ENCODE measurements at regions not wholly inside any gene's neighbourhood (a gene's known extent, or its start where the extent isn't known, plus 50 kb on each side); places are given as distances from the start of the nearest gene placed in this dataset.
"Not testable (repeated sequence)": the region's sequence is repeated elsewhere in the genome, so short reads cannot be mapped to it uniquely, and the experiment has no call there.

DNA sequence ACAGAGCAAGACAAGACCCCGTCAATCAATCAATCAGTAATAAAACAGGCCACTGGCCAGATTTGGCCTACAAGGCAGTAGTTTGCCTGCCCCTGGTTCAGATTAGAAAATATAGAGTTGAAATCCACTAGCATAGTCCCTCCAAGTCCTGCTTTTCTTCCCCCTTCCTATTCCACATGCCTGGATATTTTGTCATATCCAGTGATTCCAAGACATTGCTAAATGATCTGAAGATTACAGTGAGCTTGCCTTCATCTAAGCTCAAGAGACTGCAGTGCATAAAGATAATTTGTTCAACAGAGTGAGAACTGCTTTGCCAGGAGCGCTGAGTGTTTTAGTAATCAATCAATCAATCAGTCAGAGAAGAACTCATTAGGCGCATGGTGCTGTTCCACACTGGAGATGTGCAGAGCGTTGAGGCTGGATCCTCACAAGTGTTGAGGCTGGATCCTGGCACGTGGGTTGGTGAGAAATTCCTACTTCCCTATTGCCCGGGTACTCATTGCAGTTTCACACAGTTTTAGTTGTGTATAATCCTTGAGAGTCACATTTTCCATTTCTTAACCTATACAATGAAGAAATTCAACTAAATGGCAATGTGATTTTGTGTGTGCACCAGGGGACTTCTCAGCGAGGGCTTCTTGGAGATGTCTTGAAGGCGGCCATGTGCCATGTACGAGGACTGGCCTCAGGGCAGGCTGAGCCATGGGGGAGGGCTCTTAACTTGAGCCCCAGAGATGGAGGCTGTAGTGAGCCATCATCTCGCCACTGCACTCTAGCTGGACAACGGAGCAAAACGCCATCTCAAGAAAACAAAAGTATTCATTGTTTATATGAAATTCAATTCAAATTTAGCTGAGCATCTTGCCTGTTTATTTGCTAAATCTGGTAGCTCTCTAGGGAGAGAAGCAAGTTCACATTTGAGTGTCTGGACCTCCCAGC, 76.3 kb downstream of the TOMM20 start:
- TF ChIP-seq, protein P1, sequence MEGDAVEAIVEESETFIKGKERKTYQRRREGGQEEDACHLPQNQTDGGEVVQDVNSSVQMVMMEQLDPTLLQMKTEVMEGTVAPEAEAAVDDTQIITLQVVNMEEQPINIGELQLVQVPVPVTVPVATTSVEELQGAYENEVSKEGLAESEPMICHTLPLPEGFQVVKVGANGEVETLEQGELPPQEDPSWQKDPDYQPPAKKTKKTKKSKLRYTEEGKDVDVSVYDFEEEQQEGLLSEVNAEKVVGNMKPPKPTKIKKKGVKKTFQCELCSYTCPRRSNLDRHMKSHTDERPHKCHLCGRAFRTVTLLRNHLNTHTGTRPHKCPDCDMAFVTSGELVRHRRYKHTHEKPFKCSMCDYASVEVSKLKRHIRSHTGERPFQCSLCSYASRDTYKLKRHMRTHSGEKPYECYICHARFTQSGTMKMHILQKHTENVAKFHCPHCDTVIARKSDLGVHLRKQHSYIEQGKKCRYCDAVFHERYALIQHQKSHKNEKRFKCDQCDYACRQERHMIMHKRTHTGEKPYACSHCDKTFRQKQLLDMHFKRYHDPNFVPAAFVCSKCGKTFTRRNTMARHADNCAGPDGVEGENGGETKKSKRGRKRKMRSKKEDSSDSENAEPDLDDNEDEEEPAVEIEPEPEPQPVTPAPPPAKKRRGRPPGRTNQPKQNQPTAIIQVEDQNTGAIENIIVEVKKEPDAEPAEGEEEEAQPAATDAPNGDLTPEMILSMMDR (conservative IDR thresholded peaks at IDR 0.05; ENCODE audit: low read depth, low read length), result no peak
- no peak for DNase-seq (ENCODE audit: low read depth)
- H3K4me3 ChIP-seq (ENCODE audit: low read length), result no peak overlapping the region

DNA sequence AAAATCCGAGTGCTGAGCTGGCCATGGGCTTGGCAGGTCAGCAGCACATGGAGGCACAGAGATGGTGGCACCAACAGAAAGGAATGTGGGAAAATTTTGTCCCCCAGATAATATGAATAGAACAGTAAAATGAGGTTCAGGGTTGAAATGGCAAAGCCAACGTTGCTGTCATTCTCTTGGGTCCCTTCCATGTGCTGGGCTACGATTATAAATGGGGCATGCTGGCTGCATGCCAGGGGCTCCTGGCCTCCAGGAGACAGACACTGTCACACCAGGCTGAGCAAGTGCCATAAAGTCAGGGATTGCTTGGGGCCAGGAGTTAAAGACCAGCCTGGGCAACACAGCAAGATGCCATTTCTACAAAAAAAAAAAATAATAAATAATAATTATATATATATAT, 77.1 kb downstream of the TOMM20 start:
- no peak for DNase-seq (ENCODE audit: low read depth)
- TF ChIP-seq, protein P1 (conservative IDR thresholded peaks at IDR 0.05; ENCODE audit: low read depth, low read length), result no peak
- H3K4me3 ChIP-seq (ENCODE audit: low read length), result no peak overlapping the region

DNA sequence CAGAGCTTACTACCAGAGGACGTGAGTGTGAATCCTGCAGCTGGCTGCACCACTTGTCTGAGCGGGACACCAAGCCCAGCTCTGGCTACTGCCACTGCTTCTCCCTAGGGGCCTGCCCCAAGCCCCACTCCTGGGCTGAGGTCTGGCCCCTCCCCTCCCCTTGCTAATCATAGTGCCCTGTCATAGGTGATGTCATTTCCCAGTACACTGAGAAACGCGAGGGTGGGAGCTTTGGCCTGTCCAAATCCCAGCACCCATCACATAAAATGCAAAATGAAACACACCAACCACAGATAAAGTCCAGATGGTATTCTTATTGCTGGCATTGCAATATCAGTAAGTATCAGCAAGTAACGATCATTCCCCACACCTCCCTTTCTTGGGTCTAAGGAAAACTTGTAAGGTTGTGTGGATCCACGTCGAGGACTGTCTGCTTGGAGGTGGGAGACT, 77.7 kb downstream of the TOMM20 start:
- TF ChIP-seq, protein P1 (conservative IDR thresholded peaks at IDR 0.05; ENCODE audit: low read depth, low read length), result no peak
- DNase-seq (ENCODE audit: low read depth), result no peak
- H3K4me3 ChIP-seq (ENCODE audit: low read length), result no peak overlapping the region

DNA sequence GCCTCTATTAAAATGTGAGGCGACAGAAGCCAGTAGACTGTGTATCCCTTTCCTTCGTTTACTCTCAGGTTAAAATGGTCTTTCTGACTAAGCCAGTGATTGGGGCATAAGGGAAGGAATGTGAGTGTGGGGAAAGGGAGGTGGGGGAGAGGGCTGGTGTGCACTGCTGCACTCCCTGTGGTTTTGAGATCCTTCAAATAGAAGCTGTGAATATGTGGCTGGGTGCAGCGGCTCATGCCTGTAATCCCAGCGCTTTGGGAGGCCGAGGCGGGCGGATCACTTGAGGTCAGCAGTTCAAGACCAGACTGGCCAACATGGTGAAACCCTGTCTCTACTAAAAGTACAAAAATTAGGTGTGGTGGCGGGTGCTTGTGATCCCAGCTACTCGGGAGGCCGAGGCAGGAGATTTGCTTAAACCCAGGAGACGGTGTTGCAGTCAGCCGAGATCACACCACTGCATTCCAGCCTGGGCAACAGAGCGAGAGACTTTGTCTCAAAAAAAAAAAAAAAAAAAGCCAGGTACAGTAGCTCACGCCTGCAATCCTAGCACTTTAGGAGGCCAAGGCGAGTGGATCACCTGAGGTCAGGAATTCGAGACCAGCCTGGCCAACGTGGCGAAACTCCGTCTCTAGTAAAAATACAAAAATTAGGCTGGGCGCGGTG, 78.8 kb downstream of the TOMM20 start:
- not testable (repeated sequence) for H3K4me3 ChIP-seq (ENCODE audit: low read length)
- DNase-seq (ENCODE audit: low read depth), result peak; percentile 49

DNA sequence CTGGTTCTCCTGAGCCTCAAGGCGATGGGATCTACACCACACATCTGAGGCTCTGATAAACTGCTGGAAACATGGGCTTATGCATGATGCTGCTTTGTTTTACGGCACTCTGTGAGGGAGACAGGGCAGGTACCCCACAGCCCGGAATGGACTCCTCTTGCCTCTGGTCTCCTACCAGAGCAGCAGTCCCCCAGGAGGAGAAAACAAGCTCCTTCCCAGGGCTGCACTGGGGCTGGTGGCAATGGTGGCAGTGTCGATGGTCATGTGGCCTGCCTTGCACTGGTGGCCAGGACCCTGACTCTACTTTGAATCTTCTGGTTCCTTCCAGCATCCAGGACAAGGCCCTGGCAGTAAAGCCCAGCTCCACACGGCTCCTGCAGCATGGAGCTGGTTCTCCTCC, 79.4 kb downstream of the TOMM20 start:
- H3K4me3 ChIP-seq (ENCODE audit: low read length), result no peak overlapping the region
- DNase-seq (ENCODE audit: low read depth), result no peak
- TF ChIP-seq, protein P1 (conservative IDR thresholded peaks at IDR 0.05; ENCODE audit: low read depth, low read length), result no peak

DNA sequence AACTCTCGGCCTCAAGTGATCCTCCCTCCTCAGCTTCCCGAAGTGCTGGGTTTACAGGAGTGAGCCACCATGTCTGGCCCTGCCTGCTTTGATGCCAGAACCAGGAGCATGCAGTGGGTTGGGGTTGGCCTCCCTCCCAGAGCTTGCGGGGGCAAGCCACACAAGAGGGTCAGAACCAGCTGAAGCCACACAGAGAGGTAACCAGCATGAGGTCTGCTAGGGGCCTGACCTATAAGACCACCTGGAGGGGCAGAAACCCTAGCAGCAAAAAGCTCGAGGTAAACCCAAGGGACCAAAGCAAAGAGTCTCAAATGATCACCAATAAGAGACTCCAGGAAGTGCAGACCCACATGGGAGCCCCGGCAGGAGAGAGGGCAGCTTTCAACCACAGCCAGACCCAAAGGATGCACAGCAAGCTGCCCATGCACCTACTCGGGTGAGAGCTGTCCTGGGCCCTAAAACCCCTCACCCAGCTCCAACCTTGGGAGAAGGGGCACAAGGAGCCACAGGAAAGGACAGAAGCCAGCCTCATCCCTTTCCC, 81.2 kb downstream of the TOMM20 start:
- no peak for DNase-seq (ENCODE audit: low read depth)
- TF ChIP-seq, protein P1 (conservative IDR thresholded peaks at IDR 0.05; ENCODE audit: low read depth, low read length), result no peak

DNA sequence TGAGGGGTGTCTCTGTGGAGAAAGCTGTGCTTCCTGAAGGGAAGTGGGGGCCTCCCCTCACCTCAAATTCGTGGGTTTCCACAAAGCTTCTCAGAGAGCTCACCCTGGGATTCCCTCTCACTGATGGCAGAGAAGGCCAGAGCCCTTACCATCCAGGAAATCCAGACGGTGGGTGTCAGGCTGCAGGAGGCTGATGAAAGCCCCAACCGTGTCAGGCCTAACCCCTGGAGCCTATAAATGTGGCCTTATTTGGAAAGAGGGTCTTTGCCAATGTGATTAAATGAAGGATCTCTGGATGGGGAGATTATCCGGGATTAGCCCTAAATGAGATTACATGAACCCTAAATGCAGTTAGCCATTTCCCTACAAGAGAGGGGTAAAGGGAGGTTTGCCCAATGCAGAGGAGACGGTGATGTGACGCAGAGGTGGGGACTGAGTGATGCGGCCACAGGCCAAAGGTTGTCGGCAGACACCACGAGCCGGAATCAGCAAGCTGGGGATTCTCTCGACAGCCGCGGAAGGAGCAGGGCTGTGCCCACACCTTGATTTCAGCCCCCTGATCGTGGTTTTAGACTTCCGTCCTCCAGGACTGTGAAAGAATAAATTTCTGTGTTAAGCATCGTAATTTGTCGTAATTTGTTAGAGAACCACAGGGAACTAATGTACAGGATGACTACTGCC, 82.6 kb downstream of the TOMM20 start:
- TF ChIP-seq, protein P1 (conservative IDR thresholded peaks at IDR 0.05; ENCODE audit: low read depth, low read length), result no peak
- no peak overlapping the region for H3K4me3 ChIP-seq (ENCODE audit: low read length)
- DNase-seq (ENCODE audit: low read depth), result no peak

More for the DNA sequence above, 81.2 kb downstream of the TOMM20 start:
- no peak overlapping the region for H3K4me3 ChIP-seq (ENCODE audit: low read length)

Data from retinal pigment epithelial cell (primary cell).